NCI-H1694 (cell line): ENCODE measurements at regions not wholly inside any gene's neighbourhood (a gene's known extent, or its start where the extent isn't known, plus 50 kb on each side); places are given as distances from the start of the nearest gene placed in this dataset.

Experiments used
- DNase-seq: peaks from one replicate; lab custom pipeline; 2025; lab: John Stamatoyannopoulos, UW

DNA sequence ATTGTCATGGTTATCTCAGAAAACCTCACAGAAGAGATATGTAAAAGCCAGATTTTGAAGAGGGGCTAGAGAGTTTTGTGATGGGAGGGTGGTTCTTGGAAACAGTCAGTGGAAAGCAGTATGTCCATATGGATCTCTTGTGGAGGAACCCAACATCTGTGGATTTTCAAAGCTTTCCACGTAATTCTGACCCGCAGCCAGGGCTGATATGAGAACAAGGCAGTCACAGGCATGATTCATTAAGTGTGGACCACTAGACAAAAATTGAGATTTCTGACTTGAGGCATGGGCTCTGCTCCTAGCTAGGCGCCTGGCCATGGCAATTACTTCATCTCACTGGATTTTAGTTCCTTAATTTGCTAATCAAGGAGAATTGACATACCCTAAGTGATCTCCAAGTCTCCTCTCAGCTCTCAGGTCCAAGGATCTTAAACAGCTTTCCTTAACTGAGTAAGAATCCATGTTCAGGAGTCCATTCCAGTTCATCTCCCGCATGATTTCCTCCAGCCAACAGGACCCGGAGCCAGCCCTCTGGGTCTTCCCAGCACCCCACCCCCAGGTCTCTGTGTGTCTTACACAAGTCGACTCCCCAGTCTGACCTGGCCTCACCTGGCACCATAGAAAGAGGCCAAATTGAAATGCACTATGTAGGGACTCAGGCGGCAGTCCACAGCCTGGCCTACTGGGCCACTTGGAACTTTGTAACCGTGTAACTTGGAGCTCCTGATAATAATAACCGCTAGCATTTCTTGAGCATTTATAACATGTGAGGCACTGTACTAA lies 176.3 kb upstream of the PARP11 start:
- no peak for DNase-seq

DNA sequence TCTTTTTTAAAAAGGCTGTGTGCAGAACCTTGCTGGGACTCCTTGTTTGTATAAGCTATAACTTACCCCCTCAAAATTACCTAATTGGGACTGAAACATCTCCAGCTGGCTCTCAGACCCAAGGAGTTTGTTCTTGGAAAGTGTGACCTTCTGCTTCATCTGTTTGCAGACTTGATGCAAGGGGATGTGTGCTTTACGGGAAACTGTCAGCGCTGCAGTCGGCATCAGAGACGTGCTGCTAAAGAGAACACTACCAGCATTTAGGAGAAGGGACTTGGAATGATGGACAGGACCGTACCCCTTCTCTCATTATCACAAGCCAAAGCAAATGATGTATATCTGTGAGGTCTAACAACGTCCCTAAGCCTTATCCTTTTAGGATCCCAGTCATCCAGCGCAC lies 174.2 kb upstream of the PARP11 start:
- no peak for DNase-seq

DNA sequence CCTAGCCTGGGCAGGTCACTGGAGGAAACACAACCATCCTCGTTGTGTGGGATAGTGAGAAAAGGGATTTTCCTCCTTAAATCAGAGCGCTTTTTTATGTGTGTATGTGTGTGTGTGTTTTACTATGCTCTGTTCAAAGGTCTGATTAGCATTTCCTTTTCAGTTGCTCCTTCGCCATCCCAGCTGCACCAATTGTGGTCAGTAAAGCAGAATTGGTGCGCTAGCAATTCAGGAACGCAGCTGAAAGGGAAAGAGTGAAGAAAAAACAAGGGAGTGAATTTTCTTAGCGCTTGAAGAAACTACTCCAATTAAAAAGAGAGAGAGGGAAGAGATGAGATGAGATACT lies 173.3 kb upstream of the PARP11 start:
- DNase-seq: no peak

DNA sequence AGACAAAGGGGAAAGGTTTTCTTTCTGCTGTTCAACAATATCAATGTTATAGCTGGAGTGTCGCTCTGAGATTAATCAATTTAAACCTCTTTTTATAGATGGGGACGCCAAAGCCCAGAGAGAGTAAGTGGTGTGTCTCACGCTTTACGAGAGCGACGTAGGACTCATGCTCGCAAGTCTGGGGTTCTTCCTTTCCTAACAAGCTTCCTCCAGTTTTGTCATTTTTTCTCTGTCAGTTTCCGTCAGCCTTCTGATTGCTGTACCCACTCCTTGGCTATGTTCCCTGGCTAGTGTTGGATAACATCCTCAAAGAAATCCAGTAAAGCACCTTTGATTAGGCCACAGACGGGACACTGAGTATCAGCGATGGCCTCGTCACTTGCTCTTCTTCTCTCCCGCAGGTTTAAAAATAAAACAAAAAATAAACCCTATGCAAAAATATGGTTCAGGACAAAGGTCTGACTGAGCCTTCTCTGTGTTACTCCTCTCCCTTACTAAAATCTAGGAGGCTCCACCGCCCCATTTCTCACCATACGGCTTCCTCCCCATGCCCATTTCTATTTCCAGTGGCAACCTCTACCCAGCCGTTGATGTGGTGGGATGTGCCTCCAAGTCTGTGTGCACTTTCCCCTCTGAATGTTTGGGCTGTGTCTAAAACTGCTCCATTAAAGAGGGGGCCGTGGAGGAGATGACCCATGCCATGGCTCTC lies 172.7 kb upstream of the PARP11 start:
- DNase-seq: no peak

DNA sequence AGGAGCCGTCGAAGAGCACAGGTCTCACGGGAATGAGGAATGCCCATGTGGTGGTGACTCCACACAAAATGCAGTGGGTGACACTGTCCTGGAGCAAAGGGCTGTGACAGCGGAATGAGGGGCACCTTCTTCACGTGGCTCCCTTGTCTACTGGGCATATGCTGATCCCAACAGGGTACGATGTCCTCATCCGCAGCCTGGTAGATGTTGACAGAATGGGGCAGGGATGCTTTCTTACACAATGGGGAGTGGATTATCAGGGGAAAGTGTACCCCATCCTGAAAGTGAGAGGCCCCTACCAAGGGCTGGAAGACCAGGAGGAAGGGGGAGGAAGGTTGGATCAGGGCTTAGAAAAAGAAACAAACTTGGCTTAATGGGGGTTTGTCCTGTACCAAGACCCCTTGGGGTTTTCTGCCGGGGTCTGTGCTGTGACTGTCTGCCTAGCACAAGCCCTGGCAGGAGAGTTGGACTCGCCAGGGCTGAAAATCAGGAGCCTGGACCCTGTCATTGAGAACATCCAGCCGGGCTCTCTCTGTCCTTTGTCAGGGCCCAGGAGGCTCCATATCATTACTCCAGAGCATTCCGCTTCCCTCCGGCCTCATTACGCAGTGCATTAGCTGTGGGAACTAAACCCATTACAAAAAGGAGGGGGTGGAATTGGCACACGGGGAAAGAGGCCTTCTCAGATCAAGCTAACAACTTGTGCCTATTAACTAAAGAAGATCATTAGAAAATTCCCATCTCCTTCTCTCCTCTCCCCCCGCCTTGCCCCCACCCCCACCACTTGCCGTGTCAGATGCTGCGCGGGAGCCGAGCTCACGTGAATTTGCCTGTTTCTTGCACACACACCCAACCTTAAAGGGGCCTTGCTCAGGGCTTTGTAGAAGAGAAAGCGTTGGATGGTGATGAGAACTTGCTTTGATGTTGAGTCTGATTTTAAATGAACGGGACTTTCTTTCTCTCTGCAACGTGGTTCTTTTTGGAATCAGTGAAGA lies 171.8 kb upstream of the PARP11 start:
- DNase-seq: no peak

DNA sequence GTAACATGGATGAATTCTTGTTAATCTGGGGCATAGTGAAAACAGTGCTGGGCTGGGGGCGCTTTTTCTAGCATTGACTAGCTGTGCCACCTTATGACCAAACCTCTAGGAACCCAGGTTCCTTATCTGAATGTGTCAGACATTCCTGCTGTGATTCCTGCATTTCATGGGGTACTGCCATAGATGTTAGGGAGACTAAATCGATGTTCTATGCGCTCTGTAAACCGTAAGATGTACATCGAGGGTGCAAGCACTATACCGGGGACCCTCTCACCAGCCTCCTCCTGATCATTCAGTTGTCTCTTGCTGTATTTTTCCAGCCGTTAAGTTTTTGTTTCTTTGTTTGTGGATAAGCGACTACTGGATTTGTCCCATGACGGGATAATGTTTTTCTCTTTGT lies 170.9 kb upstream of the PARP11 start:
- DNase-seq: no peak

DNA sequence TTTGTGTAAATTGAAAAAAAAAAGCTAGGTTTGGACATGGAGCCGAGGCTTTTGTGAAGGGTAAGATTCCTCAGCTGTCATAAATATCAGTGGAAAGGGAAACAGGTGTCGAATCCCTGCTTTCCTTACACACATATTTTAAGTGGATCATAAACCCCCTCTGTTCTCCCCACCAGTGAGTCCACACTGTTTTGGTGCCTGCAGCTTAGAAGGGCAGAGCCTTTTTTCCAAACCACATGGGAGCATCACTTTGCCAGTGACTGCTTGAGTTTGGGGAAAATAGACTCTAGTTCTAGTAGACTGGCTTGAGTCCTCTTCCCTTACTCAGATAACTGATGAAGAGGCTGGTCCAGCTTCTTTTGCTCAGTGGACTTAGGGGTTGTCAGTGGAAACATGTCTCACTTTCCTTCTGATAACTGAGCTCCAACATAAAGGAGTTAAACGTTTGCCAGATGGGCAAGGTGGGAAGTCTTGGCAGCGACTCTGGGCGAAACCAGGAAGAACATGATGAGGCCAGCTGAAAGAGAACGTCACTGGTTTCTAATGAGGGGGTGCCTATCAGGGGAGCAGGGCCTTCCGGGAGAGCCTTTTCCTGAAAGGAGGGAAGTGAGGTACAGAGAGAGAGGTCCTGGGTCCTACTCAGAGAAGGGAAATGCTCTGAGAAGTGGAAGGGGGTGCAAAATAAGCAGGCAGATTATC lies 168.1 kb upstream of the PARP11 start:
- DNase-seq: no peak

DNA sequence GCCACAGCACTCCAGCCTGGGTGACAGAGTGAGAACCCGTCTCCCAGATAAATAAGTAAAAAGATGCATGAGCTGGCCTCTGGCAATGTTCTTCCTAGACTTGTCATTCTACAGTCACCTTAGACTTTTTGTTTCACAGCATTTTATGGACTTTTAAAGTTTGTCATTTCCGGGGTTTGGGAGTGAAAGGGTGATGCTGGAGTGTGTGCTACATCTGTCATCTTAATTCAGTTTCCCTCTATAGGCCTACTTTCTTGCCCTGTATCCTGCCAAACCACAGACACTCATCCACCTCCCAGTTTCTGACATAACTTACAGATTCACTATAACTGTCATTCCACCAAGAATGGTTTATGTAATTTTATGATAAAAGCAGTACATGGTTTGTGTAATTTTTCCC lies 166.7 kb upstream of the PARP11 start:
- no peak for DNase-seq

DNA sequence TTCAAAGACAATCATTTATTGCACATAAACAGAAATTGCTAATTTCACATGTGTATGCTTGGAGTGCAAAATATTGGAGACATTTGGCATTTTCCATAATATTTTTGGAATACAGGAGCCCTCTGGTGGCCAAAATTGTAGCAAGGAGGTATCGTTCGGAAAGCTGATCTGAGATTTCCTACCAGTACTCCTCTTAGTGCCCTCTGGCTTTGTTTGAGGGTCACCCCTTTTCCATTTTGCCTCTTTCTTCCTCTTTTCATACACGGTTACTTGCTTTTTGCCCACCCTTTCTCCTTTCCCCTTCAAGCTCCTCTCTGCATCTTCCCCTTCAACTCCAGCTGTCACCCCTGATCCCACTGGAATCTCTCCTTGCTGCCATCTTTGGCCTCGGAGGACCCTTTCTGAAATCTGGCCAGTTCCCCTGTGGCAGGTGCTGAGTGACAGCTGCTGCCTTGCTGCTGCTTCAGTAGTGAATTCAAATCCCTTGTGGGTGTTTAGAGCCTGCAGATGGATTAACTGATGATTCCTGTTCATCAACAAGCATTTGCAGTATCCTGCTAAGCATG lies 164.6 kb upstream of the PARP11 start:
- DNase-seq: peak; percentile 55

DNA sequence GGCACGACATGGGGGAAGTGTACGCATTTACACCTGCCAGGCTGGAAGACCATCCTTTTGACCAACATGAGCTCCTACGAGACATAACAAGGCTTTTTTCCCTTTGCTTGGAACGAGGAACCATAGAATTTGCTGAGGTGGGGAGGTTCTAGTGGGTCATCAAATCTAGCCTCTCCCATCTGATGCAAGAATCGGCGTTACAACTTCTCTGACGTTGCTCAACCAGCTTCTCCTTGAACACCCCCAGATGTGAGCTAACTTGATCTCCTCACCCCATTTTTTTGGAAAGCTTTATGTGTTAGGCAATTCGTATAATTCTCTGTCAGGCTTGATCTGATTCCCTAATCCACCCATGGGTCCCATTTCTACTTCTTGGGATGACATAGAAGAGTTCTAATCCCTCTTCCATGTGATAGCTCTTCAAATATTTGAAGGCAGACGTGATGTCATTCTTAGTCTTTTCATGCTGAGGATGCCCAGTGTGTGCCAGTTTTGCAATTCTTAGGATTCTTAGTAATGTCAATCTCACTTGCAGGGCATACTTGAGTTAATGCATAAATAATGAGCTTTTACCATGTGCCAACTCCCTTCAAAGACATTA lies 163.6 kb upstream of the PARP11 start:
- no peak for DNase-seq

DNA sequence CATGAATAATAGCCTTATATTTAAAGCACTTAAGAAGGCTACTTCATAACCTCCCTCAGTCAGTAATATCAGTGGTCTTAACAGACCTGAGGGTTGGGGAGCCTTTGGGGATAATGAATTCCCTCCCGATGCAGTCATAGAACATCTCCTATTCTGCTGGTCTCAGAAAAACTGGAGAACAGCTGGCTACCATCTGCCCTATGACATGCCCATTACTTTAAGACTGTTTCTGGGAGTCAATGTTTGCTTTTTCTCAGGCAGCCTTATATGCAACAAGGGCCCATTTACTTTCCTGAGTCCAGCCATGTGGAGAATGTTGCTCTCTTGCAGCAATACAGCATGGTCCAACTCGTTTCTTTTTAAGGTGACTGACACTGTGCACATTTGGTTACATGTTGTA lies 161.7 kb upstream of the PARP11 start:
- no peak for DNase-seq

DNA sequence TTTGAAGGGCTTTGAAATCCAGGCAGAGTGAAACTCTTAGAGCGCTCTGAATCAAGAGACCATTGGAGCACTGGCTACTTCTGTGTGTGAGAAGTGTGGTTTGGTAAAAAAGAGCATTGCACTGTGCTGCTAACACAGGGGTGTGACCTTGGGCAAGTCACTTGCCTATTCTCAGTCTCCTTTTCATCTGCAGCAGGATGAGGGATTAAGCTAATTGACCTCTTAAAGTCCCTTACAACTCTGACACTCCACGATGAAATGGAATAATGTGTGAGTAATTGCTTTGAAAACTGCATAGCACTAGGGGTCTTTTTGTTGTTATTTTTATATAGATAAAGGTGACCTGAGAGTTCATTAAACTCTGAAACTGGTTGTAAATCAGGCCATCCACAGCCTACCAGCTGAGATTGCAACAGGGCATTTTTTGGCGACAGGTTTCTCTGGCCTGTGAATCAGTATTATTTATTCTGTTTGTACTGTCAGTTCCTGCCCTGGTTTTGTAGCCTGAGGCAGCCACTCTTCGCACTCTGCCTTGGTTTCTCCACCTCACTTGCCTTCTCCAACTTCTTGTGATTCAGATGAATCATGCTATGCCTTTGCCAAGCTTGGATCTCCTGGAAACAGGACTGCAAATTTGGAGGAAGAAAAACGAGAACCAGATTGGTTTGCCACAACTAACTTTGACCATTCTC lies 159.9 kb upstream of the PARP11 start:
- DNase-seq: no peak

DNA sequence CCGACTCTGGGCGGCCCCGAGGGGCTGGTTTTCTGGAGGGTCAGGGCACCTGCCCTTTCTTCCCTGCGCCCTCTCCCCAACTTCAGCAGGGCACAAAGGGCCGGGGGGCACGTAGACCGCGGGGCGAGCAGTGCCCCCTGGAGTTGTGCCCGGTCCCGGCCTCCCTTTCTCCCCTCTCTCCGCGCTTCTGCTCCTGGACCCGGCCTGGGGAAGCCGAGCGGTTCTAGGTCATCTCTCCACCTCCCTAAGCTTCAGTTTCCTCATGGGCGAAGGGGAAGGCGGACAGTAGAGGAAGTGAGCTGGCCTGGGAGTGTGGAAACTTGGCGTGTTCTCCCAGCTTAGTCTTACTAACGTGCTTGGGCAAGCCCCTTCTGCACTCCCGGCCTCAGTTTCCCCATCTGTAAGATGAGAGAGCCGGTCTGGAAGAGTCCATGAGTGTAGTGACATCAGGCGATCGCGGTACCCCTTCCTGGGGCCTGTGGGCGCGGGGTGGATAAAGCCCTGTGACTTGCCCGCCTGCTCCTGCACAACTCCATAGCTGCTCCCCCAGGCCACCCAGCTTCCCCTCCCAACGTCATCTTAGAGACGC lies 158.6 kb upstream of the PARP11 start:
- DNase-seq: no peak

DNA sequence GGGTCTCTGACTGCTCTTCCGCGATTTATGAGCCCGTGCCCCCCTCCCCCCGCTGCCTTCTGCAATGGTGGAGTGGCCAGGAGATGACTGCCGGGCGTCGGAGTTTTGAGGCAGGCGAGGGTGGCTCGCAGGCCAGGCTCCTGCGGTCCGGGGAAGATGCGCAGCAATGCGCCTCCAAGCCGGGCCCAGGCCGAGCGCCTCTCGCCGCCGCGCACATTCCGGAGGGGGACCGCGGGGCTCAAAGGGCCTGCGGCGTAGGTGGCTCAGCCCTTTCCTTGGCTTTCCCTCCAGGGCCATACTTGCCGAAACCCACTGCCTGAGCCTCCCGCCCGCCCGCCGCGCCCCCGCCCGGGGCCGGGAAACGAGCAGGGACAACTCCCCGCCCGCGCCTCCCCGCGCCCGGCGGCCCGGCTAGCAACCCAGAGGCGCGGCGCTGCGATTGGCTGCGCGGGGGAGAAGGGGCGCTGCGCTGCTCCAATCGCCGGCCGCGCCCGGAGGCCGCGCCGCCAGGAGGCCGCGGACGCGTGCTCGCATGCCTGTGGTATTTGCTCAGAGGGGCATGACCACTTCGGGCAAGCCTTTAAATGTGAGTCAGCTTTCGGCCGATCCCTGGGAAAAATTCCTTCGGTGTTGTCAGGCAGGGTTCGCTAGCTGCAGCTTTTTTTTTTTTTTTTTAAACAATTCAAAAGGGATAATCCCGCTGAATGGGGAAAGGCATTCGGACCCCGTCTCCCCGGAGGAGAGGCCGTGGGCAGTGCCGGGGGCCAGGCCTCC lies 157.9 kb upstream of the PARP11 start:
- no peak for DNase-seq

DNA sequence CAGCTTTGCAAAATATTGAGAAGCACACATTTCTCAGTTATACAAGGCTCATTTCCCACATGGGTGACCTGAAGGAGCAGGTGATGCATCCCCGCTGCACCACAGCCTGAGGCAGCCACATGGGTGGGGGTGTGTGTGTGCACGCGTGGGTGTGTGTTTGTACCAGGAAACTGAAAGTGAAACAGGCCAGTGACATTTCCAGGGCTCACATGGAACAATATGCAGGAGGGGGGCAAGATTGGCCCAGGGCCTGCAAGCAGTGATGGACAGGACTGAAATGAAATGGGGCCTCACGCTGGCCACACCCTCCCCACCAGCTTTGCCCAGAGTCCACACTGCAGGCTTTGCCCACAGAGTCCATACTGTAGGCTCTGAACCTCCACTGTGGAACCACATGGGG lies 154.2 kb upstream of the PARP11 start:
- DNase-seq: no peak

DNA sequence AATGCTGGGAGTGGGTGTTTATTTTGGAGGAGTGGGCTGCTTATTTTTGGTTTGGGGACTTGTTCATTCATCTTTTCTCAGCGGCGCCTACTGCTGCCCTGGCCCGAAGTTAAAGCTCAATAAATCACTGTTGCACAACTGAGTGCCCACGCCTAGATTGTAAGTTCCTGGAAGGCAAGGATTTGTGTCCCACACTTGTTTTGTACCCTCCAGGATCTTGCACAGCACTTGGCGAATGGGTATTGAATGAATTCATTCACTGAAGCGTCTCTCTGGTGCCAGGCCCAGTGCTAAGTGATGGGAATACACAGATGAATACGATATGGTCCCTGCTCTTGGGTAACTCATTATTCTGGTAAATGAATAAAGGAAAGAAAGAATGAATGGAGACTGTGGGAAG lies 153.3 kb upstream of the PARP11 start:
- DNase-seq: no peak

DNA sequence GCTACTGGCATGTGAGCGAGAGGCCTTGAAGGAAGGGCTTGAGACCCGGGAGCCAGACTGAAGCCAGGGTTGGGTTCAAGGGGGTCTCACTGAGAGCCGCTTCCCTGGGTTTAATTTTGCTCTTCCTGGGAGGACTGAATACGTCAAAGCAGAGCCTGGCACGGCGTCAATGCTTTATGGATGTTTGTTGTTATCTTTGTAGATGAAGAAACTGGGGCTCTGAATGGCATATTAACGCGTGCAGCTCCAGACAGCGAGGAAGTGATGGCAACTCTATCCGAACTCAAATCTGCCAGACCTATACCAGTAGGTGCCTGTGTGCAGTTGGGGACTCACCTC lies 152.8 kb upstream of the PARP11 start:
- no peak for DNase-seq

DNA sequence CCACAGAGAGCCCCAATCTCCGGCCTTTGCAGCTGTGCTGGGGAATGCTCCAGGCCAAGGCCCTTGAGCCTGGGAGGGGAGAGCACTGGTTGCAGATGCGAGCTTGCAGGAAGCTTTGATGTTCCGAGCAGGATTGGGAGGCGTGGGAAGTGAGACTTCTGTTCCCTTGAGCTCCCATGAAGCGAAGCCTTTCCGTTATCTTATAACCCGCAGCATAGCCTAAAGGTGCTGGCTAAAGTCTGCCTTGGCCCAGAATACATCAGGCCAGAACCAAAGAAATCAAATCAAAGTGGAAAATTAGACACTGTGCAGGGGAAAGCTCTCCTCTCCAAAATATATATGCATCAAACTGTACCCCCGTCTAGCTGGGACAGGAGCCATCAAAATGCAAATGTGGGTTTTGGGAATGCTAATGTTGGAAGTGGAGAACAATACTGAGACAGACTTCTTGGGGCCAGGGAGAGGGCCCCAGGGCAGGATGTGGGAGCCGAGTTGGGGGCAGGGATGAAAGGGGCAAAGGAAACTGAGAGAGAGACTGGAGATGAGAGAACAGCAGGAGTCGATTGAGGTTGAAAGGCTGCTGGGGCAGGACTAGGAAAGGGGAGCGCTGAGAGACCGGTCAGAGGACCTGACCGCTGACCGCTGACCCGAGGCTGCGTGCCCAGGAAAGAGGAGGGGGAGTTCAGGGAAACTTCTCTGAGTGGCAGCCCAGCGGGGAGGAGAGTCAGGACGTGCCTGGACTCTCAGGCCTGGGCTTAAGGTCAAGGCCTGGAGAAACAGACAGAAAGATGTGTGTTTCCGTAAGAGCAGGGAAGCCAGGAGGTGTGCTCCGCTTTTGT lies 152.2 kb upstream of the PARP11 start:
- no peak for DNase-seq

DNA sequence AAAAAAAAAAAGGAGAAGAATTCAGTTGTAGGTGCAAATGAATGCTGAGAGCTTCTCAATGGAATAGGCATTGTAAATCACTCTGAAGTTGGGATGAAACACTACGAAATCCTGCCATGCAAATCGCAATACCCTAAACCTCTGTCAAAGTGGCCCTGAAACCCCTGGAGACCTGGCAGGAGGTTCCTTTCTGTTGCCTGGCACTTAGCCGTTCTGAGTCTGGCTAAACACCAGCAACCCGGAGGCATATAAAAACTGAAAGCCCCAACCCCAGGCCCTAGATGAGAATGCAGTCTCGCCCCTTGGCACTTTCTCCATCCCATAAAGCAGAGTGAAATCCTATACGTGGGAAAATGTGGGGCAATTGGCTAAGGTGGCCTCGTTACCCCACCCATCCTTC lies 151.5 kb upstream of the PARP11 start:
- no peak for DNase-seq
